Panc1 (cell line): ENCODE measurements at regions not wholly inside any gene's neighbourhood (a gene's known extent, or its start where the extent isn't known, plus 50 kb on each side); places are given as distances from the start of the nearest gene placed in this dataset.

ENCODE experiments used
- ATAC-seq: fragments of 200-7000 bp; cut with Tn5 transposase; 2 replicates; pipeline ENCODE4 v1.9.1; 2020; ENCODE audit warnings: mild to moderate bottlenecking, moderate library complexity
- BruUV-seq: library from RNA; stranded (reverse); fragments of 400-500 nt; replicated peaks from 2 replicates; lab custom pipeline; 2021; lab: Mats Ljungman, UMichigan
- CTCF ChIA-PET: fragments of 300-600 bp; sonication (Branson Sonifier 250); formaldehyde crosslinking; loops from one replicate; lab custom pipeline; 2022; ENCODE audit warnings: antibody characterized with exemption; lab: Charles Lee
- POLR2A ChIA-PET: fragments of 300-600 bp; sonication (Branson Sonifier 250); formaldehyde crosslinking; loops from one replicate; lab custom pipeline; 2022; ENCODE audit warnings: antibody characterized with exemption; lab: Charles Lee
- DNase-seq: peaks from one replicate; pipeline ENCODE4 v3.0.0-alpha.2; 2010; ENCODE audit warnings: low read depth, low spot score
- H3K27ac ChIP-seq: 2 replicates; pipeline ENCODE4 v1.5.1; 2011; ENCODE audit warnings: mild to moderate bottlenecking, low read length, inconsistent platforms
- H3K27me3 ChIP-seq: fragments of 200-500 bp; sonication (Bioruptor generic); 2 replicates; pipeline ENCODE4 v1.6.0; 2014; ENCODE audit warnings: low read length, inconsistent platforms; ENCODE audit not compliant: control insufficient read depth, insufficient read depth
- H3K36me3 ChIP-seq: fragments of 200-500 bp; sonication (Bioruptor generic); 2 replicates; pipeline ENCODE4 v1.5.1; 2014; ENCODE audit warnings: inconsistent platforms, mild to moderate bottlenecking, low read length, moderate library complexity; ENCODE audit not compliant: control insufficient read depth, insufficient read depth
- H3K4me1 ChIP-seq: 2 replicates; pipeline ENCODE4 v1.5.1; 2011; ENCODE audit warnings: inconsistent platforms, mild to moderate bottlenecking, low read length, moderate library complexity; ENCODE audit not compliant: control insufficient read depth, insufficient read depth
- H3K4me3 ChIP-seq, 2 experiments: 2 replicates each; pipeline ENCODE4 v1.5.1; 2011 to 2012; ENCODE audit warnings: low read depth in 2 of 2, low read length in 2 of 2, mild to moderate bottlenecking in 2 of 2, inconsistent platforms in 1 of 2, moderate library complexity in 1 of 2
- H3K9me3 ChIP-seq: fragments of 200-500 bp; sonication (Bioruptor generic); 2 replicates; pipeline ENCODE4 v1.5.1; 2014; ENCODE audit warnings: low read depth, mild to moderate bottlenecking, inconsistent platforms, low read length, moderate library complexity; ENCODE audit not compliant: control insufficient read depth, insufficient read depth
- POLR2AphosphoS5 ChIP-seq: IDR thresholded peaks from 2 replicates; pipeline ENCODE4 v1.6.1; 2012; ENCODE audit warnings: mild to moderate bottlenecking, low read depth, low read length, moderate library complexity
- SIN3A ChIP-seq: IDR thresholded peaks from 2 replicates; pipeline ENCODE4 v1.6.1; 2012; ENCODE audit warnings: low read depth, mild to moderate bottlenecking, low read length, moderate library complexity, borderline replicate concordance; ENCODE audit not compliant: insufficient read depth
- TCF7L2 ChIP-seq: IDR thresholded peaks from 2 replicates; pipeline ENCODE4 v1.6.1; 2011; ENCODE audit warnings: mild to moderate bottlenecking, low read depth, low read length, inconsistent platforms
- in situ Hi-C: cut with HindIII; loops from 2 replicates; pipeline ENCODE4 v1.10.0; 2016; ENCODE audit warnings: low sequenced_read_pairs, low pct_unique_long_range_greater_than_20kb
- intact Hi-C: fragments of 100-400 bp; cut with micrococcal nuclease; formaldehyde crosslinking; loops from one replicate; pipeline ENCODE4 v1.10.0; 2022; ENCODE audit not compliant: unreplicated experiment
- TF ChIP-seq, protein P1 (sequence below): fragments of 450-650 bp; IDR thresholded peaks from 2 replicates; pipeline ENCODE4 v1.5.1; 2017; ENCODE audit warnings: mild to moderate bottlenecking
- TF ChIP-seq, protein P2 (sequence below), 2 experiments: IDR thresholded peaks; 2 replicates each; pipeline ENCODE4 v1.6.1; 2011 to 2012; ENCODE audit warnings: low read depth in 2 of 2, control low read depth in 1 of 2, low read length in 1 of 2, mild to moderate bottlenecking in 1 of 2, moderate library complexity in 1 of 2; ENCODE audit not compliant: insufficient read depth in 1 of 2

DNA sequence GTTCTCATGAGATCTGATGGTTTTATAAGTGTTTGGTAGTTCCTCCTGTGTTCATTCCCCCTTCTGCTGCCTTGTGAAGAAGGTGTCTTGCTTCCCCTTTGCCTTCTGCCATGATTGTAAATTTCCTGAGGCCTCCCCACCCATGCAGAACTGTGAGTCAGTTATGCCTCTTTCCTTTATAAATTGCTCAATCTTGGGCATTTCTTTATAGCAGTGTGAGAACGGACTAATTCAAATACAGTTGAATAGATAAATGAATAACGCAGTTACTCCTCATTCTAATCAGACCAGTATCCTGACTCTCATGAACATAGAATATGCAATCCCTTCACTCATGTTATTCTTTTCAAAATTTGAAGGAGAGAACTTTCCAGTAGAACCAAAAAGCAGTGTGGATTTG, 375.0 kb upstream of the FZD8 start:
- ATAC-seq (no peak), DNase-seq (no peak)
- in situ Hi-C loops (no loop called here), intact Hi-C loops (no loop called here)
- CTCF ChIA-PET, result no interaction called here
- no TSS peak for BruUV-seq
- Histone ChIP-seq H3K4me1 (no peaks in the 10 kb centered on the region), H3K36me3 (no peaks in the 10 kb centered on the region), H3K27me3 (no peaks in the 10 kb centered on the region), H3K4me3 (no peak overlapping the region), H3K27ac (no peak overlapping the region), H3K9me3 (no peaks in the 10 kb centered on the region)
- no peak for TF ChIP-seq SIN3A
- TF ChIP-seq, protein P1, sequence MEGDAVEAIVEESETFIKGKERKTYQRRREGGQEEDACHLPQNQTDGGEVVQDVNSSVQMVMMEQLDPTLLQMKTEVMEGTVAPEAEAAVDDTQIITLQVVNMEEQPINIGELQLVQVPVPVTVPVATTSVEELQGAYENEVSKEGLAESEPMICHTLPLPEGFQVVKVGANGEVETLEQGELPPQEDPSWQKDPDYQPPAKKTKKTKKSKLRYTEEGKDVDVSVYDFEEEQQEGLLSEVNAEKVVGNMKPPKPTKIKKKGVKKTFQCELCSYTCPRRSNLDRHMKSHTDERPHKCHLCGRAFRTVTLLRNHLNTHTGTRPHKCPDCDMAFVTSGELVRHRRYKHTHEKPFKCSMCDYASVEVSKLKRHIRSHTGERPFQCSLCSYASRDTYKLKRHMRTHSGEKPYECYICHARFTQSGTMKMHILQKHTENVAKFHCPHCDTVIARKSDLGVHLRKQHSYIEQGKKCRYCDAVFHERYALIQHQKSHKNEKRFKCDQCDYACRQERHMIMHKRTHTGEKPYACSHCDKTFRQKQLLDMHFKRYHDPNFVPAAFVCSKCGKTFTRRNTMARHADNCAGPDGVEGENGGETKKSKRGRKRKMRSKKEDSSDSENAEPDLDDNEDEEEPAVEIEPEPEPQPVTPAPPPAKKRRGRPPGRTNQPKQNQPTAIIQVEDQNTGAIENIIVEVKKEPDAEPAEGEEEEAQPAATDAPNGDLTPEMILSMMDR, result no peak
- TF ChIP-seq POLR2AphosphoS5, result no peak
- TF ChIP-seq TCF7L2, result no peak
- TF ChIP-seq, protein P2, sequence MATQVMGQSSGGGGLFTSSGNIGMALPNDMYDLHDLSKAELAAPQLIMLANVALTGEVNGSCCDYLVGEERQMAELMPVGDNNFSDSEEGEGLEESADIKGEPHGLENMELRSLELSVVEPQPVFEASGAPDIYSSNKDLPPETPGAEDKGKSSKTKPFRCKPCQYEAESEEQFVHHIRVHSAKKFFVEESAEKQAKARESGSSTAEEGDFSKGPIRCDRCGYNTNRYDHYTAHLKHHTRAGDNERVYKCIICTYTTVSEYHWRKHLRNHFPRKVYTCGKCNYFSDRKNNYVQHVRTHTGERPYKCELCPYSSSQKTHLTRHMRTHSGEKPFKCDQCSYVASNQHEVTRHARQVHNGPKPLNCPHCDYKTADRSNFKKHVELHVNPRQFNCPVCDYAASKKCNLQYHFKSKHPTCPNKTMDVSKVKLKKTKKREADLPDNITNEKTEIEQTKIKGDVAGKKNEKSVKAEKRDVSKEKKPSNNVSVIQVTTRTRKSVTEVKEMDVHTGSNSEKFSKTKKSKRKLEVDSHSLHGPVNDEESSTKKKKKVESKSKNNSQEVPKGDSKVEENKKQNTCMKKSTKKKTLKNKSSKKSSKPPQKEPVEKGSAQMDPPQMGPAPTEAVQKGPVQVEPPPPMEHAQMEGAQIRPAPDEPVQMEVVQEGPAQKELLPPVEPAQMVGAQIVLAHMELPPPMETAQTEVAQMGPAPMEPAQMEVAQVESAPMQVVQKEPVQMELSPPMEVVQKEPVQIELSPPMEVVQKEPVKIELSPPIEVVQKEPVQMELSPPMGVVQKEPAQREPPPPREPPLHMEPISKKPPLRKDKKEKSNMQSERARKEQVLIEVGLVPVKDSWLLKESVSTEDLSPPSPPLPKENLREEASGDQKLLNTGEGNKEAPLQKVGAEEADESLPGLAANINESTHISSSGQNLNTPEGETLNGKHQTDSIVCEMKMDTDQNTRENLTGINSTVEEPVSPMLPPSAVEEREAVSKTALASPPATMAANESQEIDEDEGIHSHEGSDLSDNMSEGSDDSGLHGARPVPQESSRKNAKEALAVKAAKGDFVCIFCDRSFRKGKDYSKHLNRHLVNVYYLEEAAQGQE (IDR thresholded peaks at IDR 0.05; ENCODE audit: insufficient read depth in 1 of 2, low read depth in 2 of 2, low read length in 1 of 2), result no peak
- POLR2A ChIA-PET, result no interaction called here

DNA sequence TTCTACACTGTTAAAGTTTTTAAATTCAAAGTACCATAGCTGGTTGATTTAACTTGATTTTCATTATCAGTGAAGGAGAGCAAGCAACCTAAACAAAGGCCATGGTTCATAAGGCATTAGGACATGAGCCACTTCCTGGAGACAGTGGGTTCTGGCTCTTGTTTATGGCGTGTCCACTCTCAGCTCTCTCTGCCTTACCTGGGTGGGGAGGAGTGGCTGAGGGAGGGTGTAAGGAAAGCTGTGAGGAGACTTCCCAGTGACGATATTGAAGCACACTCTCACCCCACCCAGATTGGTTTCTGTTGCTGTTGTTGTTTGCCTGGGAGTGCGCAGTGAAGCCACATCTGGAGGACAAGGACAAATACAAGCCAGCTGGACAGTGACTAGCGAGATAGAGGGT, 365.3 kb upstream of the FZD8 start:
- in situ Hi-C loops, result no loop called here
- no peaks in the 10 kb centered on the region for H3K4me1 ChIP-seq
- H3K4me3 ChIP-seq, result no peak overlapping the region
- no peak for ATAC-seq
- intact Hi-C loops, result no loop called here
- H3K36me3 ChIP-seq, result no peaks in the 10 kb centered on the region
- no peak for DNase-seq
- POLR2A ChIA-PET, result no interaction called here
- TF ChIP-seq, protein P1, result no peak
- TF ChIP-seq POLR2AphosphoS5 (no peak), TCF7L2 (no peak), SIN3A (no peak)
- TF ChIP-seq, protein P2 (IDR thresholded peaks at IDR 0.05; ENCODE audit: insufficient read depth in 1 of 2, low read depth in 2 of 2, low read length in 1 of 2), result no peak
- H3K27me3 ChIP-seq, result no peaks in the 10 kb centered on the region
- no peaks in the 10 kb centered on the region for H3K9me3 ChIP-seq
- no TSS peak for BruUV-seq
- CTCF ChIA-PET, result no interaction called here
- no peak overlapping the region for H3K27ac ChIP-seq
